GM19035 (cell line): ENCODE measurements at regions not wholly inside any gene's neighbourhood (a gene's known extent, or its start where the extent isn't known, plus 50 kb on each side); places are given as distances from the start of the nearest gene placed in this dataset.

ENCODE experiments used
- ATAC-seq: cut with Tn5 transposase; IDR thresholded peaks from one replicate; pipeline ENCODE4 v1.9.1; 2021; ENCODE audit not compliant: unreplicated experiment

- ATAC-seq = no peak
These were observed 132.1 kb upstream of the ZMIZ1 start for GRCh38 chr10:78936412-78937342.

- ATAC-seq = no peak
These were observed 131.4 kb upstream of the ZMIZ1 start for GRCh38 chr10:78937393-78937792.

GRCh38 chr10:78937800-78938694 is 130.7 kb upstream of the ZMIZ1 start:
- no peak for ATAC-seq

GRCh38 chr10:78938695-78939672 is 129.8 kb upstream of the ZMIZ1 start:
- no peak for ATAC-seq

- no peak for ATAC-seq
These were observed 126.7 kb upstream of the ZMIZ1 start for GRCh38 chr10:78942091-78942501.

GRCh38 chr10:78944723-78945312 is 123.9 kb upstream of the ZMIZ1 start:
- no peak for ATAC-seq

- no peak for ATAC-seq
These were observed 122.9 kb upstream of the ZMIZ1 start for GRCh38 chr10:78945838-78946237.

GRCh38 chr10:78947226-78947625 is 121.5 kb upstream of the ZMIZ1 start:
- no peak for ATAC-seq

- ATAC-seq = no peak
These were observed 121.0 kb upstream of the ZMIZ1 start for GRCh38 chr10:78947733-78948132.

GRCh38 chr10:78948621-78949030 is 120.1 kb upstream of the ZMIZ1 start:
- ATAC-seq = no peak

GRCh38 chr10:78950656-78951587 is 117.8 kb upstream of the ZMIZ1 start:
- no peak for ATAC-seq

GRCh38 chr10:78952030-78952429 is 116.7 kb upstream of the ZMIZ1 start:
- no peak for ATAC-seq

- no peak for ATAC-seq
These were observed 116.1 kb upstream of the ZMIZ1 start for GRCh38 chr10:78952686-78953085.

GRCh38 chr10:78953113-78953798 is 115.5 kb upstream of the ZMIZ1 start:
- ATAC-seq = no peak

- ATAC-seq = no peak
These were observed 114.9 kb upstream of the ZMIZ1 start for GRCh38 chr10:78953799-78954297.

GRCh38 chr10:78954689-78955088 is 114.1 kb upstream of the ZMIZ1 start:
- ATAC-seq = no peak

GRCh38 chr10:78955206-78955605 is 113.6 kb upstream of the ZMIZ1 start:
- ATAC-seq = no peak

- no peak for ATAC-seq
These were observed 112.4 kb upstream of the ZMIZ1 start for GRCh38 chr10:78956391-78956790.
